ENCODE measurements at regions not wholly inside any gene's neighbourhood (a gene's known extent, or its start where the extent isn't known, plus 50 kb on each side); places are given as distances from the start of the nearest gene placed in this dataset.
A peak's percentile ranks its signal among the peaks of the same experiment; 100 is the strongest.

DNA sequence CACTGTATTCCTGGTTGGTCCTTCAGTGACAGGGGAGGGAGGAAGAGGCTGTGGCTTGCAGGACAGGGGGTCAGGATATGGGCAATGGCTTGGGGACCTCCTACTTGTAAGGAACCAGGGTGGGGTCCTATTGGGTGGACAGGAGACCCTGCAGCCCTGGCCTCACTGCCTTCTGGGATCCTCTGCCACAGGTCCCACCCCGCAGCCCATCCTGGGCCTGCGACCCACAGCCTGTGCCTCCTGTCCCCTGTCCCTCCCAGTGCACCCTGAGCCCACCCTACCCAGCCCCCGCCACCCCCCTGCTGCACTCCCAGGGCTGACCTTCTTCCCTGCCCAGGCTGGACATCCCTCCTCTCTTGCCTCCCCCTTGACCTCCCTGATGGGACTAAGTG, 58.7 kb upstream of the MYL10 start:
- no peaks in the 10 kb centered on the region for H4K20me1 ChIP-seq (ENCODE audit: control insufficient read depth, insufficient read depth)
- H3K9me3 ChIP-seq (replicated peaks; ENCODE audit: control insufficient read depth, insufficient read depth, low read length) = no peaks in the 10 kb centered on the region
- peak overlapping the region; percentile 58; the same call in 1 of the 2 replicates for H3K27ac ChIP-seq (ENCODE audit: control insufficient read depth, insufficient read depth)
- in situ Hi-C loops (cut with MboI) (loop anchor here (5.0 kb wide), 1 partner anchor 550 kb away; no protein-coding TSS in a partner anchor), intact Hi-C loops (cut with micrococcal nuclease; ENCODE audit: unreplicated experiment) (loop anchor here (1.0 to 2.0 kb wide), 5 partner anchors 57 to 585 kb away; no protein-coding TSS in a partner anchor)
- no TSS peak for BruUV-seq (replicated peaks)
- ChIA-PET POLR2A (no interaction called here), SMC1A (ENCODE audit: uncharacterized antibody, unreplicated experiment) (no interaction called here), RAD21 (ENCODE audit: unreplicated experiment) (interaction anchor here (1.0 to 1.2 kb wide), 2 partner anchors 55 to 94 kb away, joined by 3 read pairs; no protein-coding TSS in a partner anchor), CTCF (interaction anchor here (1.0 to 2.2 kb wide), 4 partner anchors 47 to 127 kb away, joined by 3 to 13 read pairs (median 8); no protein-coding TSS in a partner anchor)
- 35% methylated on average over 2 of the region's 3 CpGs for WGBS (ENCODE audit: insufficient coverage, insufficient replicate concordance, low lambda C conversion rate, missing lambda C conversion rate)
- H3K4me2 ChIP-seq (ENCODE audit: control insufficient read depth, insufficient read depth) = peak overlapping the region; percentile 85; the same call in 1 of the 2 replicates
- no peaks in the 10 kb centered on the region for H3K36me3 ChIP-seq (ENCODE audit: control insufficient read depth in 2 of 2, insufficient read depth in 2 of 2, low read length in 1 of 2)
- H3K9ac ChIP-seq (ENCODE audit: control insufficient read depth, insufficient read depth, low read length) = peak overlapping the region; percentile 58; the same call in 1 of the 2 replicates
- ATAC-seq (no peak), FAIRE-seq (no peak), DNase-seq (ENCODE audit: low read depth, low spot score) (no peak)
- TF ChIP-seq KAT2A (conservative IDR thresholded peaks at IDR 0.05; ENCODE audit: control insufficient read depth, low read depth, low read length) (no peak), IRF3 (IDR thresholded peaks at IDR 0.05) (no peak), ATF3 (IDR thresholded peaks at IDR 0.05; ENCODE audit: borderline replicate concordance, extremely low read depth, low read depth, low read length) (no peak), HDAC2 (IDR thresholded peaks at IDR 0.05) (no peak), SMARCA5 (IDR thresholded peaks at IDR 0.05) (no peak), MEF2A (IDR thresholded peaks at IDR 0.05; ENCODE audit: insufficient read depth, low read depth, low read length) (no peak), TCF12 (IDR thresholded peaks at IDR 0.05; ENCODE audit: low read depth, low read length) (no peak), WRNIP1 (IDR thresholded peaks at IDR 0.05; ENCODE audit: borderline replicate concordance, low read depth, low read length) (no peak), RAD21 (IDR thresholded peaks at IDR 0.05; ENCODE audit: insufficient read depth, low read depth, low read length) (no peak), EZH2 (IDR thresholded peaks at IDR 0.05; ENCODE audit: borderline replicate concordance, control insufficient read depth, low read depth, low read length) (no peak)
- TF ChIP-seq, protein P1, sequence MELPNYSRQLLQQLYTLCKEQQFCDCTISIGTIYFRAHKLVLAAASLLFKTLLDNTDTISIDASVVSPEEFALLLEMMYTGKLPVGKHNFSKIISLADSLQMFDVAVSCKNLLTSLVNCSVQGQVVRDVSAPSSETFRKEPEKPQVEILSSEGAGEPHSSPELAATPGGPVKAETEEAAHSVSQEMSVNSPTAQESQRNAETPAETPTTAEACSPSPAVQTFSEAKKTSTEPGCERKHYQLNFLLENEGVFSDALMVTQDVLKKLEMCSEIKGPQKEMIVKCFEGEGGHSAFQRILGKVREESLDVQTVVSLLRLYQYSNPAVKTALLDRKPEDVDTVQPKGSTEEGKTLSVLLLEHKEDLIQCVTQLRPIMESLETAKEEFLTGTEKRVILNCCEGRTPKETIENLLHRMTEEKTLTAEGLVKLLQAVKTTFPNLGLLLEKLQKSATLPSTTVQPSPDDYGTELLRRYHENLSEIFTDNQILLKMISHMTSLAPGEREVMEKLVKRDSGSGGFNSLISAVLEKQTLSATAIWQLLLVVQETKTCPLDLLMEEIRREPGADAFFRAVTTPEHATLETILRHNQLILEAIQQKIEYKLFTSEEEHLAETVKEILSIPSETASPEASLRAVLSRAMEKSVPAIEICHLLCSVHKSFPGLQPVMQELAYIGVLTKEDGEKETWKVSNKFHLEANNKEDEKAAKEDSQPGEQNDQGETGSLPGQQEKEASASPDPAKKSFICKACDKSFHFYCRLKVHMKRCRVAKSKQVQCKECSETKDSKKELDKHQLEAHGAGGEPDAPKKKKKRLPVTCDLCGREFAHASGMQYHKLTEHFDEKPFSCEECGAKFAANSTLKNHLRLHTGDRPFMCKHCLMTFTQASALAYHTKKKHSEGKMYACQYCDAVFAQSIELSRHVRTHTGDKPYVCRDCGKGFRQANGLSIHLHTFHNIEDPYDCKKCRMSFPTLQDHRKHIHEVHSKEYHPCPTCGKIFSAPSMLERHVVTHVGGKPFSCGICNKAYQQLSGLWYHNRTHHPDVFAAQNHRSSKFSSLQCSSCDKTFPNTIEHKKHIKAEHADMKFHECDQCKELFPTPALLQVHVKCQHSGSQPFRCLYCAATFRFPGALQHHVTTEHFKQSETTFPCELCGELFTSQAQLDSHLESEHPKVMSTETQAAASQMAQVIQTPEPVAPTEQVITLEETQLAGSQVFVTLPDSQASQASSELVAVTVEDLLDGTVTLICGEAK (IDR thresholded peaks at IDR 0.05; ENCODE audit: borderline replicate concordance) = no peak
- TF ChIP-seq, protein P2, sequence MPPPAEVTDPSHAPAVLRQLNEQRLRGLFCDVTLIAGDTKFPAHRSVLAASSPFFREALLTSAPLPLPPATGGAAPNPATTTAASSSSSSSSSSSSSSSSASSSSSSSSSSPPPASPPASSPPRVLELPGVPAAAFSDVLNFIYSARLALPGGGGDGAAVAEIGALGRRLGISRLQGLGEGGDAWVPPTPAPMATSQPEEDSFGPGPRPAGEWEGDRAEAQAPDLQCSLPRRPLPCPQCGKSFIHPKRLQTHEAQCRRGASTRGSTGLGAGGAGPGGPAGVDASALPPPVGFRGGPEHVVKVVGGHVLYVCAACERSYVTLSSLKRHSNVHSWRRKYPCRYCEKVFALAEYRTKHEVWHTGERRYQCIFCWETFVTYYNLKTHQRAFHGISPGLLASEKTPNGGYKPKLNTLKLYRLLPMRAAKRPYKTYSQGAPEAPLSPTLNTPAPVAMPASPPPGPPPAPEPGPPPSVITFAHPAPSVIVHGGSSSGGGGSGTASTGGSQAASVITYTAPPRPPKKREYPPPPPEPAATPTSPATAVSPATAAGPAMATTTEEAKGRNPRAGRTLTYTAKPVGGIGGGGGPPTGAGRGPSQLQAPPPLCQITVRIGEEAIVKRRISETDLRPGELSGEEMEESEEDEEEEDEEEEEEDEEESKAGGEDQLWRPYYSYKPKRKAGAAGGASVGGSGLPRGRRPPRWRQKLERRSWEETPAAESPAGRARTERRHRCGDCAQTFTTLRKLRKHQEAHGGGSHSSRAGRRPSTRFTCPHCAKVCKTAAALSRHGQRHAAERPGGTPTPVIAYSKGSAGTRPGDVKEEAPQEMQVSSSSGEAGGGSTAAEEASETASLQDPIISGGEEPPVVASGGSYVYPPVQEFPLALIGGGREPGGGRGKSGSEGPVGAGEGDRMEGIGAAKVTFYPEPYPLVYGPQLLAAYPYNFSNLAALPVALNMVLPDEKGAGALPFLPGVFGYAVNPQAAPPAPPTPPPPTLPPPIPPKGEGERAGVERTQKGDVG (CRISPR knock-in tag; IDR thresholded peaks at IDR 0.05) = no peak
- TF ChIP-seq, protein P3, sequence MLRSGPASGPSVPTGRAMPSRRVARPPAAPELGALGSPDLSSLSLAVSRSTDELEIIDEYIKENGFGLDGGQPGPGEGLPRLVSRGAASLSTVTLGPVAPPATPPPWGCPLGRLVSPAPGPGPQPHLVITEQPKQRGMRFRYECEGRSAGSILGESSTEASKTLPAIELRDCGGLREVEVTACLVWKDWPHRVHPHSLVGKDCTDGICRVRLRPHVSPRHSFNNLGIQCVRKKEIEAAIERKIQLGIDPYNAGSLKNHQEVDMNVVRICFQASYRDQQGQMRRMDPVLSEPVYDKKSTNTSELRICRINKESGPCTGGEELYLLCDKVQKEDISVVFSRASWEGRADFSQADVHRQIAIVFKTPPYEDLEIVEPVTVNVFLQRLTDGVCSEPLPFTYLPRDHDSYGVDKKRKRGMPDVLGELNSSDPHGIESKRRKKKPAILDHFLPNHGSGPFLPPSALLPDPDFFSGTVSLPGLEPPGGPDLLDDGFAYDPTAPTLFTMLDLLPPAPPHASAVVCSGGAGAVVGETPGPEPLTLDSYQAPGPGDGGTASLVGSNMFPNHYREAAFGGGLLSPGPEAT (IDR thresholded peaks at IDR 0.05; ENCODE audit: low read depth) = no peak
- no peak overlapping the region for H3K4me3 ChIP-seq
- no peaks in the 10 kb centered on the region for H3K79me2 ChIP-seq (ENCODE audit: control insufficient read depth, insufficient read depth, low read length)
- H2AFZ ChIP-seq (ENCODE audit: control insufficient read depth, low read depth, low read length) = peak overlapping the region; percentile 82
- peaks cover 6% of the 10 kb centered on the region; the same call in 1 of the 2 replicates for H3K4me1 ChIP-seq (ENCODE audit: control insufficient read depth, insufficient read depth, low read length)
- no peaks in the 10 kb centered on the region for H3K27me3 ChIP-seq (replicated peaks in 1 of 2; ENCODE audit: control insufficient read depth in 2 of 2, insufficient read depth in 2 of 2, low read length in 1 of 2)
